Endodermal cell (in vitro differentiated cells): ENCODE measurements at regions not wholly inside any gene's neighbourhood (a gene's known extent, or its start where the extent isn't known, plus 50 kb on each side); places are given as distances from the start of the nearest gene placed in this dataset.

Experiments
- DNase-seq: peaks from one replicate; pipeline ENCODE4 v3.0.0-alpha.2; 2017
- H3K27ac ChIP-seq: 2 replicates; pipeline ENCODE4 v1.5.1; 2013; ENCODE audit warnings: mild to moderate bottlenecking, low read depth, low read length, moderate library complexity
- H3K27me3 ChIP-seq: 2 replicates; pipeline ENCODE4 v1.6.1; 2013; ENCODE audit warnings: mild to moderate bottlenecking, low read length, moderate library complexity; ENCODE audit not compliant: insufficient read depth, control insufficient read depth, poor library complexity, severe bottlenecking
- H3K36me3 ChIP-seq: 2 replicates; pipeline ENCODE4 v1.7.0; 2013; ENCODE audit warnings: mild to moderate bottlenecking, low read length, moderate library complexity; ENCODE audit not compliant: control insufficient read depth, insufficient read depth
- H3K4me1 ChIP-seq: one replicate; pipeline ENCODE4 v1.7.0; 2013; ENCODE audit warnings: low read length; ENCODE audit not compliant: control insufficient read depth, insufficient read depth
- H3K4me3 ChIP-seq: 2 replicates; pipeline ENCODE4 v1.5.1; 2013; ENCODE audit warnings: mild to moderate bottlenecking, low read length, moderate library complexity
- H3K9ac ChIP-seq: 2 replicates; pipeline ENCODE4 v1.6.1; 2013; ENCODE audit warnings: mild to moderate bottlenecking, low read length, moderate library complexity; ENCODE audit not compliant: poor library complexity, severe bottlenecking; ENCODE audit errors: extremely low read depth
- H3K9me3 ChIP-seq: 2 replicates; pipeline ENCODE4 v1.6.1; 2013; ENCODE audit warnings: mild to moderate bottlenecking, low read length, moderate library complexity; ENCODE audit not compliant: control insufficient read depth
- H3K27ac Mint-ChIP-seq: 2 replicates; pipeline ENCODE4 v1.8.0; 2020; ENCODE audit warnings: mixed read lengths
- H3K27me3 Mint-ChIP-seq: 2 replicates; pipeline ENCODE4 v1.8.0; 2021; ENCODE audit warnings: mild to moderate bottlenecking, mixed read lengths; ENCODE audit not compliant: insufficient read depth
- H3K36me3 Mint-ChIP-seq: 2 replicates; pipeline ENCODE4 v1.8.0; 2020; ENCODE audit warnings: low read depth, mixed read lengths
- H3K4me1 Mint-ChIP-seq: 2 replicates; pipeline ENCODE4 v1.8.0; 2020; ENCODE audit warnings: mixed read lengths
- H3K4me3 Mint-ChIP-seq: 2 replicates; pipeline ENCODE4 v1.8.0; 2020; ENCODE audit warnings: mild to moderate bottlenecking, moderate library complexity, mixed read lengths
- H3K9me3 Mint-ChIP-seq: 2 replicates; pipeline ENCODE4 v1.8.0; 2020; ENCODE audit warnings: mild to moderate bottlenecking, mixed read lengths
- CTCF ChIP-seq: fragments of 200-600 bp; sonication (generic); conservative IDR thresholded peaks from 2 replicates; pipeline ENCODE4 v1.5.0; 2021; ENCODE audit warnings: antibody characterized with exemption, mild to moderate bottlenecking
- WGBS, 2 experiments: methylation state at CpG; one replicate each; pipeline versions ENCODE4 v1.1.5 to v1.1.7; 2013; ENCODE audit warnings: missing lambda C conversion rate in 2 of 2, mixed read lengths in 1 of 2; ENCODE audit not compliant: insufficient coverage in 1 of 2, insufficient read length in 1 of 2; 5-methylcytosine and 5-hydroxymethylcytosine counted together

GRCh38 chr10:6354168-6354772 lies 151.5 kb downstream of the PFKFB3 start:
- H3K9me3 Mint-ChIP-seq = peaks cover 39% of the 10 kb centered on the region
- H3K36me3 Mint-ChIP-seq = peaks cover 1% of the 10 kb centered on the region
- Histone ChIP-seq H3K27me3 (no peaks in the 10 kb centered on the region), H3K36me3 (no peaks in the 10 kb centered on the region), H3K27ac (no peak overlapping the region), H3K4me1 (no peaks in the 10 kb centered on the region), H3K9me3 (peaks cover 34% of the 10 kb centered on the region), H3K9ac (no peak overlapping the region), H3K4me3 (no peak overlapping the region)
- H3K27ac Mint-ChIP-seq = no peak overlapping the region
- WGBS, 2 experiments = 95 to 100% methylated on average over 2 to 5 of the region's 5 CpGs
- H3K4me1 Mint-ChIP-seq = peaks cover 6% of the 10 kb centered on the region
- TF ChIP-seq CTCF = no peak
- no peaks in the 10 kb centered on the region for H3K27me3 Mint-ChIP-seq
- H3K4me3 Mint-ChIP-seq = no peak overlapping the region
- DNase-seq = no peak

GRCh38 chr10:6356280-6356793 lies 153.6 kb downstream of the PFKFB3 start:
- Histone ChIP-seq H3K27me3 (no peaks in the 10 kb centered on the region), H3K9ac (no peak overlapping the region), H3K27ac (no peak overlapping the region), H3K4me3 (peak overlapping the region; percentile 40), H3K36me3 (no peaks in the 10 kb centered on the region), H3K9me3 (peaks cover 48% of the 10 kb centered on the region), H3K4me1 (no peaks in the 10 kb centered on the region)
- no peak overlapping the region for H3K27ac Mint-ChIP-seq
- no peak overlapping the region for H3K4me3 Mint-ChIP-seq
- H3K36me3 Mint-ChIP-seq = peaks cover 1% of the 10 kb centered on the region
- H3K4me1 Mint-ChIP-seq = peaks cover 6% of the 10 kb centered on the region
- TF ChIP-seq CTCF = no peak
- H3K9me3 Mint-ChIP-seq = peaks cover 39% of the 10 kb centered on the region
- WGBS, 2 experiments = 88% methylated on average over 1 of the region's 1 CpG; no CpG with 5 or more reads in 1 of the 2 experiments
- DNase-seq = no peak
- no peaks in the 10 kb centered on the region for H3K27me3 Mint-ChIP-seq

- 94% methylated on average over 3 of the region's 3 CpGs for WGBS, 2 experiments
These were observed 159.1 kb downstream of the PFKFB3 start for GRCh38 chr10:6361869-6362268.

More at GRCh38 chr10:6361869-6362268, 159.1 kb downstream of the PFKFB3 start:
- peaks cover 57% of the 10 kb centered on the region for H3K9me3 ChIP-seq
- Mint-ChIP-seq H3K4me1 (peaks cover 22% of the 10 kb centered on the region), H3K27me3 (no peaks in the 10 kb centered on the region), H3K36me3 (no peaks in the 10 kb centered on the region), H3K9me3 (peaks cover 18% of the 10 kb centered on the region), H3K27ac (no peak overlapping the region), H3K4me3 (no peak overlapping the region)
- no peak for DNase-seq
- H3K27ac ChIP-seq = no peak overlapping the region
- no peaks in the 10 kb centered on the region for H3K36me3 ChIP-seq
- H3K9ac ChIP-seq = no peak overlapping the region
- no peak overlapping the region for H3K4me3 ChIP-seq
- no peak for TF ChIP-seq CTCF
- no peaks in the 10 kb centered on the region for H3K27me3 ChIP-seq
- H3K4me1 ChIP-seq = peaks cover 4% of the 10 kb centered on the region
